Astrocyte of the spinal cord (primary cell): ENCODE measurements at regions not wholly inside any gene's neighbourhood (a gene's known extent, or its start where the extent isn't known, plus 50 kb on each side); places are given as distances from the start of the nearest gene placed in this dataset.

Experiments used
- DNase-seq: peaks from one replicate; pipeline ENCODE4 v3.0.0; 2011; ENCODE audit warnings: low read depth, low spot score
- H3K4me3 ChIP-seq: 2 replicates; pipeline ENCODE4 v1.5.1; 2011; ENCODE audit warnings: low read depth, mild to moderate bottlenecking, low read length, moderate library complexity
- in situ Hi-C: cut with HindIII; loops from 2 replicates; pipeline ENCODE4 v1.10.0; 2017; ENCODE audit warnings: low sequenced_read_pairs
- TF ChIP-seq, protein P1 (sequence below): IDR thresholded peaks from 2 replicates; pipeline ENCODE4 v1.5.1; 2012; ENCODE audit warnings: low read depth, mild to moderate bottlenecking, low read length, inconsistent platforms

DNA sequence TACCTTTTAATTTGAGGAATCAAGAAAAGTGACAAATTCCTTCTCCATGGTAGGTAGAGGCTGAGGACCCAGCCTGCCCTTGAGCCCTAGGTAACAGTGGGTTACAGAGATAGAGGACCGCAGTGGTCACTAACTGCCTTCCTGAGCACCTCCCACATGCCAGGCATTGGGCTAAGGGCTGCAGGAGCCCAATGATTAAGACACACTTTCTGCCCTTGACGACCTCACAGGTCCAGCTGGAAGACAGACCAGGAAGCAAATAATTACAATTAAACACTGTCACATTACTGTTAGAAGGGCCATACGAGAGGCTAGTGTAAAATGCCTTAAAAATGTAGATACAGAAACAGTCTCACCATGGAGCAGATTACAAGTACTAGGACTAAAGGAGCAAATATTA is 156.8 kb upstream of the NFE2L3 start:
- TF ChIP-seq, protein P1, sequence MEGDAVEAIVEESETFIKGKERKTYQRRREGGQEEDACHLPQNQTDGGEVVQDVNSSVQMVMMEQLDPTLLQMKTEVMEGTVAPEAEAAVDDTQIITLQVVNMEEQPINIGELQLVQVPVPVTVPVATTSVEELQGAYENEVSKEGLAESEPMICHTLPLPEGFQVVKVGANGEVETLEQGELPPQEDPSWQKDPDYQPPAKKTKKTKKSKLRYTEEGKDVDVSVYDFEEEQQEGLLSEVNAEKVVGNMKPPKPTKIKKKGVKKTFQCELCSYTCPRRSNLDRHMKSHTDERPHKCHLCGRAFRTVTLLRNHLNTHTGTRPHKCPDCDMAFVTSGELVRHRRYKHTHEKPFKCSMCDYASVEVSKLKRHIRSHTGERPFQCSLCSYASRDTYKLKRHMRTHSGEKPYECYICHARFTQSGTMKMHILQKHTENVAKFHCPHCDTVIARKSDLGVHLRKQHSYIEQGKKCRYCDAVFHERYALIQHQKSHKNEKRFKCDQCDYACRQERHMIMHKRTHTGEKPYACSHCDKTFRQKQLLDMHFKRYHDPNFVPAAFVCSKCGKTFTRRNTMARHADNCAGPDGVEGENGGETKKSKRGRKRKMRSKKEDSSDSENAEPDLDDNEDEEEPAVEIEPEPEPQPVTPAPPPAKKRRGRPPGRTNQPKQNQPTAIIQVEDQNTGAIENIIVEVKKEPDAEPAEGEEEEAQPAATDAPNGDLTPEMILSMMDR: no peak
- DNase-seq: no peak
- in situ Hi-C loops: no loop called here
- H3K4me3 ChIP-seq: no peak overlapping the region

DNA sequence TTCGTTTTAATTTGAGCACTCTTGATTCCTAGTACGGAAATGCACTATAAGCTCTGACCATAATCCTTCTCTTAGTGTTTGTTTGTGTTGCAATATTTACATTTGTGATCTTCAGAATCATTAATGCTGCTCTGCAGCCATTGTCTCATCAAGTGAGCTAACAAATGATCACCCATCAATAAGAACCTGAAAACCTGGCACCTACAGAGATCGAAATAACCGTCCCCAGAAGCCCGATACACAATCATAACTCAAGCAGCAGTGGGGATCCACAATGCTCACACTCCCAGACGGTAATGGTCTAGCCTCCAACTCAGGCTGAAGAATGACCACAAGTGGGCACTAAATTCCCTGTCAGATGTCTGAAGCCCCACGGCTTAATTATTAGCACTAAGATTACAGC is 156.0 kb upstream of the NFE2L3 start:
- TF ChIP-seq, protein P1: no peak
- in situ Hi-C loops: no loop called here
- no peak overlapping the region for H3K4me3 ChIP-seq
- DNase-seq: no peak

DNA sequence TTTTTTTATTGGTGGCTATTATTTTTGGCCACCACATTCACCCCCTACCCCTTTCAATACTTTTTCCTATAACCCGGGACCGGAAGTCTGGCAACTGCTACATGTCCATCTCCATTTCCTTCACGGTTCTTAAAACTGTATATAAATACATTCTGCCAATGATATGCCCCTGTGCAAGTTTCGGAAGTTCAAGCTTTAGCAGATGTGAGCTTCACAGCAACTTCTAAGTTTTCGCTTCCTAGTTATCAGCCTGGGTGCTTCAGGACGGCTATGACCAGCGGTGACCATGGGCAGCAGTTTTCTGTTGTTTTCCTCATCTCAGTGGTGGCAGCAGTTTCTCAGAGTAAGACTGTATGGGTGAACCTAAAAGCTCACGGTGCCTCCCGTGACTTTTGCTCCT is 153.5 kb upstream of the NFE2L3 start:
- DNase-seq: no peak
- in situ Hi-C loops: no loop called here
- H3K4me3 ChIP-seq: no peak overlapping the region
- TF ChIP-seq, protein P1: no peak

DNA sequence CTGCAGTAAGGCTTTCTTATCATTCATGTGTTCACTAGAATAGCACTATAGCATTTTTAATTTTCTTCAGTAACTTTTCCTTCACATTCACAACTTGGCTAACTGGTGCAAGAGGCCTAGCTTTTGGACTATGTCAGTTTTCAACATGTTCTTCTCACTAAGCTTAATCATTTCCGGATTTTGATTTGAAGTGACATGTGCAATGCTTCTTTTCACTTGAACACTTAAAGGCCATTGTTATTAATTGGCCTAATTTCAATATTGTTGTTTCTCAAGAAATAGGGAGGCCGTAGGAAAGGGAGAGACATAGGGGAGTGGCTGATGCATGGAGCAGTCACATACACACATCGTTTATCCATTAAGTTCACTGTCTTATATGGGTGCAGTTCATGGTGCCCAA is 151.2 kb upstream of the NFE2L3 start:
- in situ Hi-C loops: no loop called here
- TF ChIP-seq, protein P1: no peak
- DNase-seq: no peak
- no peak overlapping the region for H3K4me3 ChIP-seq

DNA sequence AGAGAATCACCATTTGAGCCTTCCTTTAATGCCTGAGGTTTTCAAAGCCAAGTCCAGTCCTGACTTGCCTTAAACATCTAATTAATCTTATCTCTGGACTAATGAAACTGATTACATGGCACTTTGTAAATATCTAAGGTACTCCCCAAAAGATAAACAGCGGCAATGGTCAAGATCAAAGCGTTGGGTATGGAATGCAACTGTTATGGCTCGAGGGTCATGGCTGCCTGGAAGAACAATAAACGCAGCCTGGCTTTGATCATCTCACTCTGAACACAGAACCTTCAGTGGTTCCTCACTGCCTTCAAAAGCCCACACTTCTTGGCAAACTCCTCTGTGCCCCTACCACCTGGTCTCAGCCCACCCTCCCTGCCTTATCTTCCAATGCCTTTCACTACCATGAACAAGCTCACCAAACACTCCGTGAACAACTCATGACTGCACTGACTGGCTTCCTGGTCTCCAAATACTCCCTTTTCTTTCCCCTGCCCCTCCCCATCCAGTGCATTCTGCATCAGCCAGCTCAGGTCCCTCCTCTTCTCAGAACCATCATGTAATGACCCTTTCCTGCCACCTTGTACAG is 150.2 kb upstream of the NFE2L3 start:
- TF ChIP-seq, protein P1: no peak
- no peak for DNase-seq
- in situ Hi-C loops: no loop called here
- no peak overlapping the region for H3K4me3 ChIP-seq

DNA sequence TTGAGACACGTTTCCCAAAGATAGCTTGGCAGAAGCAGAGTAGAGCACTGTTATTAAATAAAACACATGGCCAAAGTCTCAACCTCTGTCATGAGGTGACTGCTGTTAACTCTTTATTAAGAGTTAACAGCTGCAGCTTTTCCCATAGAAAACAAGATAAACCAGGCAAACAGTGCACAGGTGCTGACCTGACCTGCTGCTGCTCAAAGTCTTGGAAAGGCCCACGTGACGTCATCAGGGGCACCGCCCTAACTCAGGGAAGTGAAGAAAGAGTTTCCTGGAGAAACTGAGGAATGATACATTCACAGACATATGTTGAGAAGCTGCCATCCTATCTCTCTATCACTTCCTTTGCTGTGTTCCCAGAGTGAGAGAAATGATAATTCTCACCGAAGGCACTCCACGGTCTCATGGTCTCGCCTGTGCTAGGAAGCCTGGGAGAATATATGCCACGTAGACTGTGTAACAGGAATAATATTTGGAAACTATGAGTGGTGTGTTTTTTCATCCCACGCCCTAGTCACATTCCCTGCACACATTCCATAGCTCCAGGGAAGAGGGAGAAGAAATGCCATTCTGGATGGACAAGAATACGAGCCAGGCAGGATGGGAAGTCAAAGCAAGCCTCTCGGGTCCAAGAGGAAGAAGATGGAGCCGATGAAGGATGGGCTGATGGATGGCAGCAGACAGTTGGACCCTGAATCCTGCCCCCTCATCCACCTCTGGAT is 146.2 kb upstream of the NFE2L3 start:
- in situ Hi-C loops: no loop called here
- no peak overlapping the region for H3K4me3 ChIP-seq
- no peak for DNase-seq
- TF ChIP-seq, protein P1: no peak
